Calu3 (cell line): ENCODE measurements at regions not wholly inside any gene's neighbourhood (a gene's known extent, or its start where the extent isn't known, plus 50 kb on each side); places are given as distances from the start of the nearest gene placed in this dataset.

Source experiments
- BruUV-seq: library from RNA; stranded (reverse); fragments of 400-500 nt; replicated peaks from 2 replicates; lab custom pipeline; 2021; lab: Mats Ljungman, UMichigan
- CTCF ChIA-PET: fragments of 300-600 bp; sonication (Branson Sonifier 250); formaldehyde crosslinking; loops from one replicate; lab custom pipeline; 2022; ENCODE audit warnings: antibody characterized with exemption; lab: Charles Lee
- DNase-seq: peaks from one replicate; pipeline ENCODE4 v3.0.0; 2022
- H3K27ac Mint-ChIP-seq: one replicate; pipeline ENCODE4 v1.8.0; 2022; ENCODE audit warnings: mixed read lengths; ENCODE audit not compliant: unreplicated experiment
- H3K27me3 Mint-ChIP-seq: one replicate; pipeline ENCODE4 v1.8.0; 2022; ENCODE audit warnings: mixed read lengths; ENCODE audit not compliant: unreplicated experiment
- H3K36me3 Mint-ChIP-seq: one replicate; pipeline ENCODE4 v1.8.0; 2022; ENCODE audit warnings: mild to moderate bottlenecking, moderate library complexity, mixed read lengths; ENCODE audit not compliant: insufficient read depth, unreplicated experiment
- H3K4me1 Mint-ChIP-seq: one replicate; pipeline ENCODE4 v1.8.0; 2022; ENCODE audit warnings: mild to moderate bottlenecking, low read depth, mixed read lengths; ENCODE audit not compliant: unreplicated experiment
- H3K4me3 Mint-ChIP-seq: one replicate; pipeline ENCODE4 v1.8.0; 2022; ENCODE audit warnings: mild to moderate bottlenecking, low read depth, moderate library complexity, mixed read lengths; ENCODE audit not compliant: unreplicated experiment
- H3K9me3 Mint-ChIP-seq: one replicate; pipeline ENCODE4 v1.8.0; 2022; ENCODE audit warnings: low read depth, mixed read lengths; ENCODE audit not compliant: unreplicated experiment
- CTCF ChIP-seq: fragments of 200-600 bp; IDR thresholded peaks from one replicate; pipeline ENCODE4 v1.8.0; 2022; ENCODE audit warnings: antibody characterized with exemption; ENCODE audit not compliant: unreplicated experiment
- intact Hi-C: fragments of 100-400 bp; cut with micrococcal nuclease; formaldehyde crosslinking; loops from one replicate; pipeline ENCODE4 v1.10.0; 2022; ENCODE audit not compliant: unreplicated experiment

GRCh38 chr16:86751076-86752030, 173.0 kb downstream of the FOXL1 start:
- TF ChIP-seq CTCF = no peak
- CTCF ChIA-PET = interaction anchor here (0.9 kb wide), 1 partner anchor 175 kb away, joined by 4 read pairs; no protein-coding TSS in a partner anchor
- Mint-ChIP-seq H3K4me1 (peaks cover 23% of the 10 kb centered on the region), H3K36me3 (no peaks in the 10 kb centered on the region), H3K27me3 (peaks cover 7% of the 10 kb centered on the region), H3K27ac (no peak overlapping the region), H3K4me3 (no peak overlapping the region), H3K9me3 (no peaks in the 10 kb centered on the region)
- BruUV-seq = no TSS peak
- no peak for DNase-seq
- intact Hi-C loops = no loop called here

GRCh38 chr16:86752582-86753175, 174.3 kb downstream of the FOXL1 start:
- intact Hi-C loops = no loop called here
- CTCF ChIA-PET = interaction anchor here (0.9 kb wide), 1 partner anchor 177 kb away, joined by 4 read pairs; no protein-coding TSS in a partner anchor
- H3K4me1 Mint-ChIP-seq = peaks cover 36% of the 10 kb centered on the region
- no peak for TF ChIP-seq CTCF
- no peaks in the 10 kb centered on the region for H3K36me3 Mint-ChIP-seq
- no peak overlapping the region for H3K4me3 Mint-ChIP-seq
- no peak for DNase-seq
- H3K27me3 Mint-ChIP-seq = no peaks in the 10 kb centered on the region
- no peaks in the 10 kb centered on the region for H3K9me3 Mint-ChIP-seq
- no TSS peak for BruUV-seq
- H3K27ac Mint-ChIP-seq = no peak overlapping the region

GRCh38 chr16:86753399-86753798, 175.1 kb downstream of the FOXL1 start:
- H3K27ac Mint-ChIP-seq = no peak overlapping the region
- no peak overlapping the region for H3K4me3 Mint-ChIP-seq
- no peaks in the 10 kb centered on the region for H3K36me3 Mint-ChIP-seq
- no peaks in the 10 kb centered on the region for H3K27me3 Mint-ChIP-seq
- intact Hi-C loops = no loop called here
- no TSS peak for BruUV-seq
- no peak for DNase-seq
- no peaks in the 10 kb centered on the region for H3K9me3 Mint-ChIP-seq
- CTCF ChIA-PET = interaction anchor here (0.6 kb wide), 1 partner anchor 1806 kb away, joined by 4 read pairs; no protein-coding TSS in a partner anchor
- TF ChIP-seq CTCF = no peak
- peaks cover 37% of the 10 kb centered on the region for H3K4me1 Mint-ChIP-seq

- Mint-ChIP-seq H3K9me3 (no peaks in the 10 kb centered on the region), H3K27me3 (no peaks in the 10 kb centered on the region), H3K27ac (no peak overlapping the region), H3K4me1 (peaks cover 37% of the 10 kb centered on the region), H3K4me3 (no peak overlapping the region), H3K36me3 (no peaks in the 10 kb centered on the region)
- intact Hi-C loops = loop anchor here (2.0 kb wide), 1 partner anchor 179 kb away; no protein-coding TSS in a partner anchor
- DNase-seq = no peak
- no peak for TF ChIP-seq CTCF
- CTCF ChIA-PET = no interaction called here
- BruUV-seq = no TSS peak
Observed at GRCh38 chr16:86755571-86756006, 177.2 kb downstream of the FOXL1 start.
